ENCODE measurements at regions not wholly inside any gene's neighbourhood (a gene's known extent, or its start where the extent isn't known, plus 50 kb on each side); places are given as distances from the start of the nearest gene placed in this dataset.
"Not testable (repeated sequence)": the region's sequence is repeated elsewhere in the genome, so short reads cannot be mapped to it uniquely, and the experiment has no call there.

- TF ChIP-seq, protein P1, sequence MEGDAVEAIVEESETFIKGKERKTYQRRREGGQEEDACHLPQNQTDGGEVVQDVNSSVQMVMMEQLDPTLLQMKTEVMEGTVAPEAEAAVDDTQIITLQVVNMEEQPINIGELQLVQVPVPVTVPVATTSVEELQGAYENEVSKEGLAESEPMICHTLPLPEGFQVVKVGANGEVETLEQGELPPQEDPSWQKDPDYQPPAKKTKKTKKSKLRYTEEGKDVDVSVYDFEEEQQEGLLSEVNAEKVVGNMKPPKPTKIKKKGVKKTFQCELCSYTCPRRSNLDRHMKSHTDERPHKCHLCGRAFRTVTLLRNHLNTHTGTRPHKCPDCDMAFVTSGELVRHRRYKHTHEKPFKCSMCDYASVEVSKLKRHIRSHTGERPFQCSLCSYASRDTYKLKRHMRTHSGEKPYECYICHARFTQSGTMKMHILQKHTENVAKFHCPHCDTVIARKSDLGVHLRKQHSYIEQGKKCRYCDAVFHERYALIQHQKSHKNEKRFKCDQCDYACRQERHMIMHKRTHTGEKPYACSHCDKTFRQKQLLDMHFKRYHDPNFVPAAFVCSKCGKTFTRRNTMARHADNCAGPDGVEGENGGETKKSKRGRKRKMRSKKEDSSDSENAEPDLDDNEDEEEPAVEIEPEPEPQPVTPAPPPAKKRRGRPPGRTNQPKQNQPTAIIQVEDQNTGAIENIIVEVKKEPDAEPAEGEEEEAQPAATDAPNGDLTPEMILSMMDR (IDR thresholded peaks at IDR 0.05; ENCODE audit: low read depth, low read length, missing input control) = not testable (repeated sequence)
- TF ChIP-seq, protein P2, sequence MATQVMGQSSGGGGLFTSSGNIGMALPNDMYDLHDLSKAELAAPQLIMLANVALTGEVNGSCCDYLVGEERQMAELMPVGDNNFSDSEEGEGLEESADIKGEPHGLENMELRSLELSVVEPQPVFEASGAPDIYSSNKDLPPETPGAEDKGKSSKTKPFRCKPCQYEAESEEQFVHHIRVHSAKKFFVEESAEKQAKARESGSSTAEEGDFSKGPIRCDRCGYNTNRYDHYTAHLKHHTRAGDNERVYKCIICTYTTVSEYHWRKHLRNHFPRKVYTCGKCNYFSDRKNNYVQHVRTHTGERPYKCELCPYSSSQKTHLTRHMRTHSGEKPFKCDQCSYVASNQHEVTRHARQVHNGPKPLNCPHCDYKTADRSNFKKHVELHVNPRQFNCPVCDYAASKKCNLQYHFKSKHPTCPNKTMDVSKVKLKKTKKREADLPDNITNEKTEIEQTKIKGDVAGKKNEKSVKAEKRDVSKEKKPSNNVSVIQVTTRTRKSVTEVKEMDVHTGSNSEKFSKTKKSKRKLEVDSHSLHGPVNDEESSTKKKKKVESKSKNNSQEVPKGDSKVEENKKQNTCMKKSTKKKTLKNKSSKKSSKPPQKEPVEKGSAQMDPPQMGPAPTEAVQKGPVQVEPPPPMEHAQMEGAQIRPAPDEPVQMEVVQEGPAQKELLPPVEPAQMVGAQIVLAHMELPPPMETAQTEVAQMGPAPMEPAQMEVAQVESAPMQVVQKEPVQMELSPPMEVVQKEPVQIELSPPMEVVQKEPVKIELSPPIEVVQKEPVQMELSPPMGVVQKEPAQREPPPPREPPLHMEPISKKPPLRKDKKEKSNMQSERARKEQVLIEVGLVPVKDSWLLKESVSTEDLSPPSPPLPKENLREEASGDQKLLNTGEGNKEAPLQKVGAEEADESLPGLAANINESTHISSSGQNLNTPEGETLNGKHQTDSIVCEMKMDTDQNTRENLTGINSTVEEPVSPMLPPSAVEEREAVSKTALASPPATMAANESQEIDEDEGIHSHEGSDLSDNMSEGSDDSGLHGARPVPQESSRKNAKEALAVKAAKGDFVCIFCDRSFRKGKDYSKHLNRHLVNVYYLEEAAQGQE (IDR thresholded peaks at IDR 0.05) = not testable (repeated sequence)
- not testable (repeated sequence) for TF ChIP-seq RAD21 (IDR thresholded peaks at IDR 0.05); YY1 (IDR thresholded peaks at IDR 0.05); JUND (IDR thresholded peaks at IDR 0.05); SP1 (IDR thresholded peaks at IDR 0.05); ZBTB33 (IDR thresholded peaks at IDR 0.05); FOXA1 (IDR thresholded peaks at IDR 0.05); GABPA (IDR thresholded peaks at IDR 0.05 in 1 of 2, conservative IDR thresholded peaks at IDR 0.05 in 1 of 2); HNF4A (conservative IDR thresholded peaks at IDR 0.05)
Observed at GRCh38 chr13:52302688-52303087, 103.3 kb downstream of the THSD1 start.
